DMS79 (cell line): ENCODE measurements at regions not wholly inside any gene's neighbourhood (a gene's known extent, or its start where the extent isn't known, plus 50 kb on each side); places are given as distances from the start of the nearest gene placed in this dataset.
"Not testable (repeated sequence)": the region's sequence is repeated elsewhere in the genome, so short reads cannot be mapped to it uniquely, and the experiment has no call there.

Experiments
- DNase-seq: peaks from one replicate; lab custom pipeline; 2025; lab: John Stamatoyannopoulos, UW

GRCh38 chr6:66605971-66606370, 898.9 kb upstream of the EYS start:
- no peak for DNase-seq

GRCh38 chr6:66605011-66605410, 898.0 kb upstream of the EYS start:
- DNase-seq = no peak

GRCh38 chr6:66599541-66599940, 892.5 kb upstream of the EYS start:
- DNase-seq = no peak

GRCh38 chr6:66578362-66578761, 871.3 kb upstream of the EYS start:
- no peak for DNase-seq

GRCh38 chr6:66568271-66568670, 861.2 kb upstream of the EYS start:
- no peak for DNase-seq

- DNase-seq = no peak
These were observed 854.5 kb upstream of the EYS start for GRCh38 chr6:66561479-66561878.

GRCh38 chr6:66558189-66558588, 851.2 kb upstream of the EYS start:
- DNase-seq = no peak

GRCh38 chr6:66556936-66557335, 849.9 kb upstream of the EYS start:
- DNase-seq = no peak

- DNase-seq = no peak
These were observed 848.1 kb upstream of the EYS start for GRCh38 chr6:66555082-66555481.

- DNase-seq = no peak
These were observed 846.4 kb upstream of the EYS start for GRCh38 chr6:66553441-66553840.

- DNase-seq = no peak
These were observed 831.6 kb upstream of the EYS start for GRCh38 chr6:66538551-66539135.

GRCh38 chr6:66533921-66534404, 826.9 kb upstream of the EYS start:
- DNase-seq = no peak

- no peak for DNase-seq
These were observed 819.0 kb upstream of the EYS start for GRCh38 chr6:66526061-66526460.

GRCh38 chr6:66522864-66523263, 815.8 kb upstream of the EYS start:
- DNase-seq = no peak

GRCh38 chr6:66516377-66516776, 809.4 kb upstream of the EYS start:
- no peak for DNase-seq

- no peak for DNase-seq
These were observed 801.4 kb upstream of the EYS start for GRCh38 chr6:66508433-66508832.

- DNase-seq = no peak
These were observed 792.8 kb upstream of the EYS start for GRCh38 chr6:66499851-66500250.

GRCh38 chr6:66496659-66497058, 789.6 kb upstream of the EYS start:
- DNase-seq = no peak

- DNase-seq = not testable (repeated sequence)
These were observed 787.6 kb upstream of the EYS start for GRCh38 chr6:66494643-66495042.

GRCh38 chr6:66489269-66489987, 782.4 kb upstream of the EYS start:
- DNase-seq = no peak

GRCh38 chr6:66481216-66481615, 774.2 kb upstream of the EYS start:
- no peak for DNase-seq

GRCh38 chr6:66478705-66479104, 771.7 kb upstream of the EYS start:
- no peak for DNase-seq

- no peak for DNase-seq
These were observed 728.3 kb upstream of the EYS start for GRCh38 chr6:66435321-66435720.

GRCh38 chr6:66429210-66429609, 722.2 kb upstream of the EYS start:
- no peak for DNase-seq
